HG03064 (cell line): ENCODE measurements at regions not wholly inside any gene's neighbourhood (a gene's known extent, or its start where the extent isn't known, plus 50 kb on each side); places are given as distances from the start of the nearest gene placed in this dataset.
"Not testable (repeated sequence)": the region's sequence is repeated elsewhere in the genome, so short reads cannot be mapped to it uniquely, and the experiment has no call there.

Experiments
- ATAC-seq: cut with Tn5 transposase; IDR thresholded peaks from one replicate; pipeline ENCODE4 v1.9.1; 2021; ENCODE audit warnings: low read depth; ENCODE audit not compliant: unreplicated experiment

DNA sequence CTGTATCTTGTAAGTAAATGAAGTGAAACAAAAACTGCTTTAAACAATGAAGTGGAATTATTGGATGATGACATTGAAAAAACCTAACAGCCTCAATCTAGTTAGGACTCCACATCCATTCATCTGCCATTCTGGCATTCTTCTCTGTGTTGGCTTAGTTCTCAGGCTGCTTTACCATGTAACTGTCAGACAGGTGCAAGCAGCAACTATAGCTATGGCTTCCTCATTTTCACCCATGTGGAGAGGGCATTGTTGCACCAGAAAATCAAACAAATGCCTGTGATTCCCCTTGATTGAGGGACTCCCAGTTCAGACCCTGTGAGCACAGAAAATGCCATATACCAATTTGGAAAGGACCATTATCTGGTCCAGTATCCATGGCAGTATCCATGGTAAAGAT lies 129.5 kb upstream of the NYAP2 start:
- no peak for ATAC-seq

DNA sequence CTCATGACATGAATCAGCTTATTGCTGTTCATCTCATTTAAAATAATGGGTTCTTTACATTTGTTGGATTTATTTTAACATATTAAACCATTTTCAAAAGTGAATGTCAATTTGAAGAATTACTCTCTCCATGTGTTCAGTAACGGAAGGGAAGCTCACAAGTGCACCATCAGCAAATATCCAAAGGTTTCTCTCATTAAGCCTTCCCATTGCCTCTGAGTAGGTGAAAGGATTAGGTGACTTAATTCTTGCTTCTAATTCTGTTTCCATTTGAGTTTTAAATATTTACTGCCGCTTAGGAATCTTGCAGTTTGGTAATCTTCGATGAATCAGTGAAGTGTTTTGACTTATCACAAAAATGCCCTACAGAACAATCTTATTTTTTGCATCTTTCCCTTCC lies 145.1 kb upstream of the NYAP2 start:
- no peak for ATAC-seq

GRCh38 chr2:225244933-225245332 lies 154.6 kb upstream of the NYAP2 start:
- no peak for ATAC-seq

- ATAC-seq: no peak
These were observed 162.7 kb upstream of the NYAP2 start for GRCh38 chr2:225236769-225237323.

GRCh38 chr2:225233234-225233633 lies 166.3 kb upstream of the NYAP2 start:
- no peak for ATAC-seq

GRCh38 chr2:225231900-225232299 lies 167.6 kb upstream of the NYAP2 start:
- ATAC-seq: no peak

GRCh38 chr2:225229346-225229745 lies 170.2 kb upstream of the NYAP2 start:
- ATAC-seq: not testable (repeated sequence)

GRCh38 chr2:225226441-225226840 lies 173.1 kb upstream of the NYAP2 start:
- no peak for ATAC-seq

GRCh38 chr2:225223301-225223700 lies 176.2 kb upstream of the NYAP2 start:
- ATAC-seq: no peak

- ATAC-seq: no peak
These were observed 165.2 kb upstream of the DOCK10 start for GRCh38 chr2:225207471-225207870.

DNA sequence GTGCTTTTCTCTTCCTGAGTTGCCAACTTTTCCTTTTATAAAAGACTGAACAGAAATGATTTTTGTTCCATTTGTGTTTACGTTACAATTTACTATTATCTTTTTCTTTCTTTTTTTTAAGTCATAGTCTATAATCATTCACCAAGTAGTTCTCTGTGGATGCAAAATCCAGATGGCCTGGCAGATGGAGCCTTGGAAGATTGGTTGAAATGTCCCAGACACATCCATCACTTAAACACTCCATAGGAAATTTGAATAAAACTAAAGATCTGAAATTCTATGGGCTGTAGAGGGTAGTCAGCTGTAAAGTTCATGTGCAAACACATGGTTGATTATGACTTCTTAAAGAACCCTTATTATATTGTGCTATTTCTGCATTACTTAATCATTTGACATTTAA lies 164.8 kb upstream of the DOCK10 start:
- ATAC-seq: no peak

DNA sequence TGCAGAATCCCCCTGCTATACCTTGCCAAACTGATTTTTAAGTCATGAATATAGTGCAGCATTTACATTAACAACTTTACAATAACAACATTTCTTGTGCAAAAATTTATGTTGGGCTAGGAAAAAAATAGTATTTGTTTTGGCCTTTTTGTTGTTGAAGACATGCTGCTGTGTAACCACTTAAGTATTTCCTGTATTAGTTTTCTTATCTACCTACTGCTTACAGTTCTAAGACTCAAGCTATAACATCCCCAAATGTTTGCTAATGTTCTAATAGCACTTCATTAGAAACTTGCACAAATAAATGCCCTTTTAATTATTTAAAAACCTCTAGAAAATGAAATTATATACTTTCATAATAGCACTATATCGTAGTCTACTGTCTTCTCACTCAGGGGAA lies 154.3 kb upstream of the DOCK10 start:
- ATAC-seq: no peak

- ATAC-seq: no peak
These were observed 150.6 kb upstream of the DOCK10 start for GRCh38 chr2:225192869-225193268.

- ATAC-seq: no peak
These were observed 148.7 kb upstream of the DOCK10 start for GRCh38 chr2:225190987-225191386.

DNA sequence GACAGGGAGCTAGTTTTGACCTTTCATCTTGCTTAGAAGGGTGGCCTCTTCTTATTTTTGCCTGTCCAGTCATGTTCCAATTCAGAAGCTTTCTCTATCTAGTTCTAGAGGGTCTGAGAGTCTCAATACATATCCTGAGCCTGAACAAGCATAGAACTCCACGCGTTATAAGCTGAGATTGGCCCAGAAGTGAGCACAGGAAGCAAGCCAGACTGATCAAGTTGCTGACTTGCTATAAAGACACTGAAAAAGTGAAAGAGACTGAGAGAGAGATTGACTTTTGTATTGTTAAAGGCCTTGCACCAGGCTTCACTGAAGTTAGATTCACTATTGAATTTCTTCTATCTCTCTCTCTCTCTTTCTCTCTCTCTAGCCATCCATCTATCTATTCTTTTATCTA lies 142.7 kb upstream of the DOCK10 start:
- ATAC-seq: no peak

DNA sequence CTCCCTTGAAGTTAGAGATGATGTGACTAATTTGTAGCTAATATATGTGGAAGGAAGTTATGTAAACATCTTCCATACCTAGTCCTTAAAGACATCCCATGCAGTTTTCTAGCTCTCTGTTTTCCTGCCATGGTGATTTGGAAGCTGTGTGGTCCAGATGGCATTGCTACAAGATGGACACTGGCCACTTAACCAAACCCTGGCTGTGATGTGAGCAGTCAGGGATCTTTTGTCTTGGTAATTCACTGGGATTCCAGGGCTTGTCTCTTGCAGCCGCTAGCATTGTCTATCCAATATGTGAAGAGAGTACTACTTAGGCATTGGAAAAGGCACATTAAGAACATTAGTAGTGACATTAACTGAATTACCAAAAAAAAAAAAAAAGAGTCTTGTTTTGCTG lies 139.9 kb upstream of the DOCK10 start:
- no peak for ATAC-seq

GRCh38 chr2:225177098-225177497 lies 134.8 kb upstream of the DOCK10 start:
- no peak for ATAC-seq

- no peak for ATAC-seq
These were observed 131.6 kb upstream of the DOCK10 start for GRCh38 chr2:225173909-225174308.

- no peak for ATAC-seq
These were observed 129.1 kb upstream of the DOCK10 start for GRCh38 chr2:225171350-225171749.

- ATAC-seq: no peak
These were observed 127.9 kb upstream of the DOCK10 start for GRCh38 chr2:225170162-225170561.

DNA sequence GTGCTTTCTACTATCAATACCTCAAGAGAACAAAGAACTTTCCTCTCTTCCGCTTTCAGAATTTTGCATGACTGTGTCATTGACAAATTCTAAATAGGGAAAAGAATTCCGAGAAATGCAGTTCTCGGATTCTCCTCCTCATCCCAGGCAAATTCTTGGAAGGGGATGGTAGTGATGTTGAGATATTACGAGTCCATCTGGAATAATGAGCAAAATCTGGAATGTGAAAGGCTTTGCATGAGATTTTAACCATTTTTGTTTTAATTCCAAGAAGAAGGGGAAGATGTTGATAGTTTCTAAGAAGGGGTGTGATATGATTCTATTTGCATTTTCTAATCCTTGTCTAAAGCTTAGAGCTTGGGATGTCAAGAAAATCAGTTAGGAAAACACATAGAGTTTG lies 127.1 kb upstream of the DOCK10 start:
- ATAC-seq: no peak

- no peak for ATAC-seq
These were observed 122.8 kb upstream of the DOCK10 start for GRCh38 chr2:225165052-225165451.

- no peak for ATAC-seq
These were observed 122.3 kb upstream of the DOCK10 start for GRCh38 chr2:225164401-225165050.
